Sigmoid colon (tissue), 4 donors: ENCODE measurements at regions not wholly inside any gene's neighbourhood (a gene's known extent, or its start where the extent isn't known, plus 50 kb on each side); places are given as distances from the start of the nearest gene placed in this dataset.

ENCODE experiments used
- EP300 ChIP-seq, 4 donors: sonication (generic); formaldehyde crosslinking; IDR thresholded peaks; one replicate each; pipeline ENCODE4 v1.6.1; 2017; ENCODE audit warnings: antibody characterized with exemption in 4 of 4
- TF ChIP-seq, protein P1 (sequence below), 4 experiments: fragments of 450-650 bp in 3 of 4; fragments of 200-600 bp in 1 of 4; IDR thresholded peaks; one replicate each; pipeline ENCODE4 v1.5.1; 2016 to 2019; ENCODE audit warnings: antibody characterized with exemption in 4 of 4, mild to moderate bottlenecking in 3 of 4, moderate library complexity in 2 of 4

DNA sequence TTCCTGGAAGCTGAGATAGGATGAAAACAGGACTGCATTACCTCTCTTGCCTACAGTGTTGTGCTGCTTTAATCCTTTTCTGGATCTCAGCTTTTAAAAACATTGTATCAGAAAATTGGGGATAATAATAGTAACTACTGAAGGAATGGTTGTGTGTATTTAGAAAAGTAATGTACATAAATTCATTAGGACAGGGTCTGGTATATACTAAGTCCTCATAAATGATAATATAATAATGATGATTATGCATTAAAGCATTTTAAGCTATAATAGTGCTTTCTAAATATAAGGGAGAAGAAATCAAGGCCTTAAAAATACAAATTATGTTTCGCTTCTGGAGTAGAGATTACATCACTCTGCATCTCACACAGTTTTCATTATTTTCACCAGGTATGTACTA is 530.1 kb downstream of the ZNF385D start:
- TF ChIP-seq, protein P1, sequence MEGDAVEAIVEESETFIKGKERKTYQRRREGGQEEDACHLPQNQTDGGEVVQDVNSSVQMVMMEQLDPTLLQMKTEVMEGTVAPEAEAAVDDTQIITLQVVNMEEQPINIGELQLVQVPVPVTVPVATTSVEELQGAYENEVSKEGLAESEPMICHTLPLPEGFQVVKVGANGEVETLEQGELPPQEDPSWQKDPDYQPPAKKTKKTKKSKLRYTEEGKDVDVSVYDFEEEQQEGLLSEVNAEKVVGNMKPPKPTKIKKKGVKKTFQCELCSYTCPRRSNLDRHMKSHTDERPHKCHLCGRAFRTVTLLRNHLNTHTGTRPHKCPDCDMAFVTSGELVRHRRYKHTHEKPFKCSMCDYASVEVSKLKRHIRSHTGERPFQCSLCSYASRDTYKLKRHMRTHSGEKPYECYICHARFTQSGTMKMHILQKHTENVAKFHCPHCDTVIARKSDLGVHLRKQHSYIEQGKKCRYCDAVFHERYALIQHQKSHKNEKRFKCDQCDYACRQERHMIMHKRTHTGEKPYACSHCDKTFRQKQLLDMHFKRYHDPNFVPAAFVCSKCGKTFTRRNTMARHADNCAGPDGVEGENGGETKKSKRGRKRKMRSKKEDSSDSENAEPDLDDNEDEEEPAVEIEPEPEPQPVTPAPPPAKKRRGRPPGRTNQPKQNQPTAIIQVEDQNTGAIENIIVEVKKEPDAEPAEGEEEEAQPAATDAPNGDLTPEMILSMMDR (IDR thresholded peaks at IDR 0.05), result no peak
- TF ChIP-seq EP300 (IDR thresholded peaks at IDR 0.05), result no peak
